ENCODE measurements at regions not wholly inside any gene's neighbourhood (a gene's known extent, or its start where the extent isn't known, plus 50 kb on each side); places are given as distances from the start of the nearest gene placed in this dataset.

GRCh38 chr4:185924458-185925044 is 112.6 kb upstream of the SORBS2 start:
- no peak for DNase-seq (ENCODE audit: low spot score)

- DNase-seq (ENCODE audit: low spot score), result no peak
These were observed 113.9 kb upstream of the SORBS2 start for GRCh38 chr4:185925910-185926360.

GRCh38 chr4:185931375-185931774 is 119.4 kb upstream of the SORBS2 start:
- no peak for DNase-seq (ENCODE audit: low spot score)

- DNase-seq (ENCODE audit: low spot score), result no peak
These were observed 120.0 kb upstream of the SORBS2 start for GRCh38 chr4:185931986-185932385.

DNA sequence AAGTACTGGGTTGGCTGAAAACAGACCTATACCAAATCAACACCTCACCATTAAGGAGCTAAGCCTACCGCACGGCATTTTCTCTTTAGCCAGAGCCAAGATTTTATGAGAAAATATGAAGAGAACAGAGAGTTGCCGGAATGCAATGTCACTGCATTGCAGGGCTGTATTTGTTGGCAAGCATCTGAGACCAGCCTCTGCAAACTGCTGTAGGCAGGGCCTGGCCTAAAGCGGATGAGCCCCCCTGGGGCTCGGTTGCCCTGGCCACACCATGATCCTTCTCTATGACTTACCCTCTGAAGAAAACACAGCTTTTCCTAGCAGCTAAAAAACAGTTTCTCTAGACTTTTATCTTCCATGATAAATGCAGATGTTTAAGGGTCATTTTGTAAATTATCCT is 120.5 kb upstream of the SORBS2 start:
- no peak for DNase-seq (ENCODE audit: low spot score)

DNA sequence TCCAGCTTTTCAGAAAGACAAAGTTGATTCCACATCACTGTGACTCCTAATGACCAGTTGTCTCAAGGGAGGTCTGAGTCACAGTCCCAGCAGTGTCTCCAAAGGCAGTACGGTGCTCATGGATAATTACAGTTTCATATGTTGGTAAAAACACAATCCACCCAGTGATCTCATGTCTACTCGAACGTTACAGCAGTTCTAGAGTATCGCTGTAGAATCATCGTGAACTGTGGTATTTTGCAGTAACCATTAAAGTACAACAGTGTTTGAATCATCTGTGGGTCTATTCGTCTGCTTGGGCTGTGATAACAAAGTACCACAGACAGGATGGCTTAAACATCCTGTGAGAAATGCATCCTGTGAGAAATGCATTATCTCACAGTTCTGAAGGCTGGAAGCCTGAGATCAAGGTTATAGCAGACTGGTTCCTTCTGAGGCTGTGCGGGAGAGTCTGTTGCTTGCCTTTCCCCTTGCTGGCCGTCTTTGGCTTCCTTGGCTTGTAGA is 121.1 kb upstream of the SORBS2 start:
- no peak for DNase-seq (ENCODE audit: low spot score)

DNA sequence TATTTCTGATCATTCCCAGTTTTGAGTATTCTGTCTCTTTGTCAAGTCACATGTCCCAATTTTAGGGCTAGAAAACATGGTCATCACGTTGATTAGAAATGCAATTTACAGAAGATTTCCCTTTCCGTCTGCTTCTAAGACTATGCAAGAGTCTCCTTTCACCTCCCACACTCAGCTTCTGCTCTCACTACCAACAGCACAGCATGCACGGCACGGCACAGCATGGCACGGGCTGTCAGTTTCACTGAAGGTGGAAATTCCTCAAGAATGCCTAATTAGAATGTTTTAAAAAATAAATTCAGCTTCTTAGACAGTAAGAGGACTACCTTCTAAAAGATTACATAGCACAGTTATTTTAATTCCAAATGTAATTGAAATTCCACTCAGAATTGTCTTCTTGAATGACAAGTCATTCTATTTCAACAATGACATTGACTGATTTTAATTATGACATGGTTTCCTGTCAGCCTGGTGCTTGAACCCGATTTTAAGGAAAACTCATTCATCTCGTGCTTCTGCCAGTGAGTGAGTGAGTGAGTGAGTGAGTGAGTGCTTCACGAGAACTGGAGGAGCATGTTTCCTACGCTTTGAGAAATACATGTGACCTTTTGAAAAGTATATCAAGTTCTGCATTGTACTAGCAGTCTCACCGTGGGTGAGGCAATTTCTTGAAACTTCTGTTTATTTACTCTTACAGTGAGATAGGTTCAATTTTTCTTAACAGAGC is 124.8 kb upstream of the SORBS2 start:
- no peak for DNase-seq (ENCODE audit: low spot score)

DNA sequence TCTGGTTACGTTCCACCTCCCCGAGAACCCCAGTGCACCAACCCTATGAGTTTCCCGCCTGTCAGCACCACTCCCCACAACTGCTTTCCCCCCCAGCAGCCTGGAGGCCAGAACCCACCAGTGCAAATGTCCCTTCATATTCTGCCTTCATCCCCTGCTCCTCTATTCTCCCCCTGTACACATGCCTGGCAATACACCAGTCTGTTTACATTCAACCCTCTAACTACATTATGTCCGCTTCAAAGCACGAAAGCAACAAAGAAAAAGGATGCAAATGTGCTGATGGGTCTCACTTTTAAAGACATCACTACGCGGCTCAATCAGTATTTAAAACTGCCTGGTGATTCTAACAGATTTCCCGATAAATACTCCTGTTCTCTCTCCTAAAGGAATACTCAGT is 126.7 kb upstream of the SORBS2 start:
- DNase-seq (ENCODE audit: low spot score), result no peak

DNA sequence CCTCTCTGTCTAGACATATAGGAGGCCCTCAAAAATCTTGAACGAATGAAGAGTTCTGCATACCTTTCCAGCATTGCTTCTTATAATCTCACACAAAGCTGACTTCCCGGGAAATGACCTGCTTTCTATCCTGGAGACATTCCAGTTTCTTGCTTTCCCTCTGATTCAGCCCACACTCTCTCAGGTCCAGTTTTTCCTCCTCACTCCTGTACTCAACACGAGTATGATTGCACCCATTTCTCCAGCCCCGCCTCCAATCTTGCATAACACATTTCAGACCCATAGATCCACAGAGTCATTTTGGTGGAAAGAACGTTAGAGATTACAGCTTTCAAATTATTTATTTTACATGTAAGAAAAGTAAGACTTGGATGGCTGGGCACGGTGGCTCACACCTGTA is 127.5 kb upstream of the TLR3 start:
- DNase-seq (ENCODE audit: low spot score), result no peak

GRCh38 chr4:185945252-185945651 is 123.7 kb upstream of the TLR3 start:
- DNase-seq (ENCODE audit: low spot score), result no peak

- no peak for DNase-seq (ENCODE audit: low spot score)
These were observed 123.0 kb upstream of the TLR3 start for GRCh38 chr4:185945906-185946305.

- no peak for DNase-seq (ENCODE audit: low spot score)
These were observed 118.1 kb upstream of the TLR3 start for GRCh38 chr4:185950891-185951290.

DNA sequence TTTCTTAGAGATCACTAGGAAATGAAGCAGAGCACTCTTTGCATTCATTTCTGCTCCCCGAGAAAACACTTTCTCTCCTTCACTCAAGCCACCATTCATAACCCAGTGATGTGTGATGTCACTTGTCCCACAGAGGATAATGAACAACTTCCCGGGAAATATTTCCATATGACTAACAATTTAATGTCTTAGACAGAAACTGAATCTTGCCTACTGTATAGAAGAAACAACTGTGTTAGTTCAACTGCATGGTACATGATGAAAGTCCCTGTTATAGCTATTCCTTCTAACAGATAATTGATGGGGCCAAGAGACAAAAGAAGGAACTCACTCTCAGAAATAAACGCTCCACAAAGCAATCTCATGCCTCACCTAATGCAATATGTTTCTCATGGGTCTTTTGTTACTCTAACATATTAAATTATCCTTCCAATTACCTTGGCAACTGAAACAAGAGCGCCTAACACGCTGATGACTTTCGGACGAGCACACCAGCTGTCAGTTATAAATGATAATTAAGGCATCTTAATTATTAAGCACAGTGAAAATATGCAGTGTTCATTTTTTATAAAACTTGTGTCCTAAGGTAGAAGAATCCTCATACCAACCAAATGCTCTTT is 113.7 kb upstream of the TLR3 start:
- no peak for DNase-seq (ENCODE audit: low spot score)

GRCh38 chr4:185955826-185956543 is 113.0 kb upstream of the TLR3 start:
- no peak for DNase-seq (ENCODE audit: low spot score)

GRCh38 chr4:185956544-185956940 is 112.4 kb upstream of the TLR3 start:
- DNase-seq (ENCODE audit: low spot score), result no peak

GRCh38 chr4:185958094-185958747 is 110.7 kb upstream of the TLR3 start:
- no peak for DNase-seq (ENCODE audit: low spot score)

GRCh38 chr4:185965426-185966384 is 103.3 kb upstream of the TLR3 start:
- DNase-seq (ENCODE audit: low spot score), result no peak

DNA sequence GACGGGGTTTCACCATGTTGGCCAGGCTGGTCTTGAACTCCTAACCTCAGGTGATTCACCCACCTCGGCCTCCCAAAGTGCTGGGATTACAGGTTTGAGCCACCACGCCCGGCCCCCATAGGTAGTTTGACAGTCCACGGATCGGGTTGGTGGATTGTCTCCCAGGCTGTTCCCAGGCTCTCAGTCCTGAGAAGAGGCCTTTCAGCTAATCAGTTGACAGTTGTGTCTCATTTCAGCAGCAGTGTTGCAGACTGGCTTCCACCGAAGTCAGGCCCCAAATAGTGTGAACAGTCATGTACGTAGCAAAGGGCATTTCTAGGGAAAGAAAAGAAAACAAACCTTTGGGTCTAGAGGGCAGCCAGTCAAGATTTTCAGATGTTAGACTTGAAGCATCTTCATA is 102.4 kb upstream of the TLR3 start:
- DNase-seq (ENCODE audit: low spot score), result no peak

GRCh38 chr4:185966997-185967775 is 101.8 kb upstream of the TLR3 start:
- DNase-seq (ENCODE audit: low spot score), result no peak

DNA sequence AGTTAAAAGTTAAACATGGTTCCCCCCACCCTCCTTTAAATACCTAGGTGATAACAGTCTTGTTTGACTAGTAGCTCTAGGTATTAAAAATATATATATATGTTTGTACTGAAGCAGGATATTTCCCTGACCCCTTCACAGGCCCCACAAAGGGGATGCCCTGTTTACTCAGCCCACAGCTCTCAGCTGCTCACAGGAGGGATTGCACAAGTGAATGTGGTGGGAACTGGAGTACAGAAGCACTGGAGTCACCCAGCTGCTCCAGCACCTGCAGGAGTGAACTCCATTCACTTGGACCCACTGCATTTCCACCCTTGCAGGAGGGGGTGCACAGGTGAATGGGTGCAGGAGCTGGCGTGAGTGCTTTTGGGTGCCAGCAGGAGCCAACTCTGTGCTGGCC is 99.3 kb upstream of the TLR3 start:
- DNase-seq (ENCODE audit: low spot score), result no peak
